Dermis blood vessel endothelial cell (primary cell): ENCODE measurements at regions not wholly inside any gene's neighbourhood (a gene's known extent, or its start where the extent isn't known, plus 50 kb on each side); places are given as distances from the start of the nearest gene placed in this dataset.
A peak's percentile ranks its signal among the peaks of the same experiment; 100 is the strongest.

ENCODE experiments used
- DNase-seq: peaks from one replicate; pipeline ENCODE4 v3.0.0; 2010

GRCh38 chr5:98464737-98465330 is 308.6 kb upstream of the RGMB start:
- no peak for DNase-seq

- DNase-seq = peak; percentile 59
These were observed 305.1 kb upstream of the RGMB start for GRCh38 chr5:98468188-98468869.

GRCh38 chr5:98470747-98471146 is 302.7 kb upstream of the RGMB start:
- no peak for DNase-seq

GRCh38 chr5:98471458-98471857 is 302.0 kb upstream of the RGMB start:
- DNase-seq = no peak

GRCh38 chr5:98474216-98474615 is 299.2 kb upstream of the RGMB start:
- no peak for DNase-seq

- DNase-seq = no peak
These were observed 298.7 kb upstream of the RGMB start for GRCh38 chr5:98474782-98475181.

- DNase-seq = no peak
These were observed 290.9 kb upstream of the RGMB start for GRCh38 chr5:98482321-98483300.

GRCh38 chr5:98483301-98483685 is 290.2 kb upstream of the RGMB start:
- DNase-seq = no peak

- no peak for DNase-seq
These were observed 284.4 kb upstream of the RGMB start for GRCh38 chr5:98489021-98489420.

GRCh38 chr5:98490348-98490747 is 283.1 kb upstream of the RGMB start:
- no peak for DNase-seq

GRCh38 chr5:98492258-98492657 is 281.2 kb upstream of the RGMB start:
- peak; percentile 56 for DNase-seq

- peak; percentile 56 for DNase-seq
These were observed 276.0 kb upstream of the RGMB start for GRCh38 chr5:98497418-98497817.

- peak; percentile 3 for DNase-seq
These were observed 275.4 kb upstream of the RGMB start for GRCh38 chr5:98498028-98498427.

GRCh38 chr5:98499892-98500291 is 273.6 kb upstream of the RGMB start:
- DNase-seq = no peak

GRCh38 chr5:98500811-98501210 is 272.7 kb upstream of the RGMB start:
- DNase-seq = no peak

- no peak for DNase-seq
These were observed 269.8 kb upstream of the RGMB start for GRCh38 chr5:98503616-98504015.

GRCh38 chr5:98504505-98504904 is 269.0 kb upstream of the RGMB start:
- DNase-seq = no peak

- peak; percentile 43 for DNase-seq
These were observed 263.1 kb upstream of the RGMB start for GRCh38 chr5:98510143-98510985.

GRCh38 chr5:98513380-98513779 is 260.1 kb upstream of the RGMB start:
- no peak for DNase-seq

GRCh38 chr5:98514215-98514614 is 259.2 kb upstream of the RGMB start:
- no peak for DNase-seq

GRCh38 chr5:98516701-98517100 is 256.8 kb upstream of the RGMB start:
- no peak for DNase-seq

- DNase-seq = no peak
These were observed 255.7 kb upstream of the RGMB start for GRCh38 chr5:98517560-98518366.
